Mesodermal cell (in vitro differentiated cells): ENCODE measurements at regions not wholly inside any gene's neighbourhood (a gene's known extent, or its start where the extent isn't known, plus 50 kb on each side); places are given as distances from the start of the nearest gene placed in this dataset.

Source experiments
- H3K27ac ChIP-seq: 2 replicates; pipeline ENCODE4 v1.7.0; 2013; ENCODE audit warnings: mild to moderate bottlenecking, low read depth, low read length, moderate library complexity; ENCODE audit not compliant: severe bottlenecking
- H3K36me3 ChIP-seq: 2 replicates; pipeline ENCODE4 v1.7.1; 2013; ENCODE audit warnings: mild to moderate bottlenecking, low read length, moderate library complexity; ENCODE audit not compliant: control insufficient read depth, insufficient read depth
- H3K4me1 ChIP-seq: one replicate; pipeline ENCODE4 v1.7.1; 2013; ENCODE audit warnings: mild to moderate bottlenecking, low read length; ENCODE audit not compliant: insufficient read depth, control insufficient read depth, poor library complexity, severe bottlenecking
- H3K4me3 ChIP-seq: 2 replicates; pipeline ENCODE4 v1.7.0; 2013; ENCODE audit warnings: low read length, control low read depth, mild to moderate bottlenecking; ENCODE audit not compliant: insufficient read depth, poor library complexity, severe bottlenecking; ENCODE audit errors: extremely low read depth
- H3K9me3 ChIP-seq: 2 replicates; pipeline ENCODE4 v1.7.1; 2013; ENCODE audit warnings: mild to moderate bottlenecking, low read length, moderate library complexity; ENCODE audit not compliant: control insufficient read depth
- WGBS, 2 experiments: methylation state at CpG; one replicate each; pipeline ENCODE4 v1.1.5; 2013; ENCODE audit warnings: missing lambda C conversion rate in 2 of 2; ENCODE audit not compliant: insufficient coverage in 2 of 2; 5-methylcytosine and 5-hydroxymethylcytosine counted together

GRCh38 chr7:126378642-126379041 lies 874.1 kb downstream of the GRM8 start:
- H3K36me3 ChIP-seq = no peaks in the 10 kb centered on the region
- H3K9me3 ChIP-seq = no peaks in the 10 kb centered on the region
- no peak overlapping the region for H3K27ac ChIP-seq
- no peak overlapping the region for H3K4me3 ChIP-seq
- H3K4me1 ChIP-seq = no peaks in the 10 kb centered on the region
- WGBS, 2 experiments = 83% methylated on average over 1 of the region's 2 CpGs

- Histone ChIP-seq H3K27ac (no peak overlapping the region), H3K4me3 (no peak overlapping the region), H3K4me1 (no peaks in the 10 kb centered on the region), H3K36me3 (no peaks in the 10 kb centered on the region), H3K9me3 (no peaks in the 10 kb centered on the region)
- 43 to 90% methylated on average over 1 of the region's 1 CpG for WGBS, 2 experiments
Observed at GRCh38 chr7:126370038-126370668, 882.6 kb downstream of the GRM8 start.

- Histone ChIP-seq H3K27ac (no peak overlapping the region), H3K36me3 (no peaks in the 10 kb centered on the region), H3K9me3 (no peaks in the 10 kb centered on the region), H3K4me1 (no peaks in the 10 kb centered on the region), H3K4me3 (no peak overlapping the region)
- WGBS, 2 experiments = no CpG with 5 or more reads among the region's 1 CpG
Observed at GRCh38 chr7:126362746-126363145, 890.0 kb downstream of the GRM8 start.

GRCh38 chr7:126361183-126361582 lies 891.6 kb downstream of the GRM8 start:
- no CpG with 5 or more reads among the region's 3 CpGs for WGBS, 2 experiments
- no peaks in the 10 kb centered on the region for H3K36me3 ChIP-seq
- H3K4me3 ChIP-seq = no peak overlapping the region
- no peaks in the 10 kb centered on the region for H3K4me1 ChIP-seq
- no peaks in the 10 kb centered on the region for H3K9me3 ChIP-seq
- H3K27ac ChIP-seq = no peak overlapping the region

- Histone ChIP-seq H3K4me3 (no peak overlapping the region), H3K36me3 (no peaks in the 10 kb centered on the region), H3K9me3 (no peaks in the 10 kb centered on the region), H3K27ac (no peak overlapping the region), H3K4me1 (no peaks in the 10 kb centered on the region)
- WGBS, 2 experiments = 96 to 100% methylated on average over 1 to 3 of the region's 4 CpGs
Observed at GRCh38 chr7:126339813-126340212, 912.9 kb downstream of the GRM8 start.

- Histone ChIP-seq H3K36me3 (no peaks in the 10 kb centered on the region), H3K4me1 (no peaks in the 10 kb centered on the region), H3K9me3 (no peaks in the 10 kb centered on the region), H3K4me3 (no peak overlapping the region), H3K27ac (no peak overlapping the region)
- no CpG with 5 or more reads among the region's 1 CpG for whole genome bisulfite sequencing, 2 experiments
Observed at GRCh38 chr7:126305671-126306070, 947.1 kb downstream of the GRM8 start.

GRCh38 chr7:126303926-126304325 lies 948.8 kb downstream of the GRM8 start:
- H3K4me3 ChIP-seq = no peak overlapping the region
- H3K4me1 ChIP-seq = no peaks in the 10 kb centered on the region
- H3K27ac ChIP-seq = no peak overlapping the region
- 75 to 80% methylated on average over 1 of the region's 1 CpG for WGBS, 2 experiments
- H3K36me3 ChIP-seq = no peaks in the 10 kb centered on the region
- H3K9me3 ChIP-seq = no peaks in the 10 kb centered on the region

GRCh38 chr7:126302639-126303038 lies 950.1 kb downstream of the GRM8 start:
- WGBS, 2 experiments = 80% methylated on average over 1 of the region's 2 CpGs; no CpG with 5 or more reads in 1 of the 2 experiments
- no peak overlapping the region for H3K4me3 ChIP-seq
- no peaks in the 10 kb centered on the region for H3K36me3 ChIP-seq
- no peaks in the 10 kb centered on the region for H3K9me3 ChIP-seq
- no peak overlapping the region for H3K27ac ChIP-seq
- no peaks in the 10 kb centered on the region for H3K4me1 ChIP-seq

- H3K4me1 ChIP-seq = no peaks in the 10 kb centered on the region
- H3K27ac ChIP-seq = no peak overlapping the region
- H3K36me3 ChIP-seq = no peaks in the 10 kb centered on the region
- H3K9me3 ChIP-seq = no peaks in the 10 kb centered on the region
- H3K4me3 ChIP-seq = no peak overlapping the region
- 75 to 100% methylated on average over 1 of the region's 2 CpGs for WGBS, 2 experiments
Observed at GRCh38 chr7:126286317-126286716, 966.4 kb downstream of the GRM8 start.

- Histone ChIP-seq H3K36me3 (no peaks in the 10 kb centered on the region), H3K4me3 (no peak overlapping the region), H3K4me1 (no peaks in the 10 kb centered on the region), H3K27ac (no peak overlapping the region), H3K9me3 (no peaks in the 10 kb centered on the region)
- WGBS, 2 experiments = 92% methylated on average over 2 of the region's 5 CpGs; no CpG with 5 or more reads in 1 of the 2 experiments
Observed at GRCh38 chr7:126236261-126236660, 1016.5 kb downstream of the GRM8 start.

- Histone ChIP-seq H3K9me3 (no peaks in the 10 kb centered on the region), H3K27ac (no peak overlapping the region), H3K36me3 (no peaks in the 10 kb centered on the region), H3K4me1 (no peaks in the 10 kb centered on the region), H3K4me3 (no peak overlapping the region)
- 60 to 80% methylated on average over 1 of the region's 4 CpGs for WGBS, 2 experiments
Observed at GRCh38 chr7:126228356-126229061, 1024.2 kb downstream of the GRM8 start.
